ENCODE measurements at regions not wholly inside any gene's neighbourhood (a gene's known extent, or its start where the extent isn't known, plus 50 kb on each side); places are given as distances from the start of the nearest gene placed in this dataset.

GRCh38 chr4:81353861-81354260 is 117.8 kb downstream of the RASGEF1B start:
- H3K9me3 ChIP-seq (ENCODE audit: control insufficient read depth, insufficient read depth, low read length): no peaks in the 10 kb centered on the region
- H2BK120ac ChIP-seq (ENCODE audit: low read depth, low read length): peak overlapping the region; percentile 77; the same call in 1 of the 2 replicates
- peaks cover 4% of the 10 kb centered on the region for H3K4me1 ChIP-seq (ENCODE audit: control insufficient read depth, insufficient read depth, low read length)
- no peak overlapping the region for H3K23ac ChIP-seq (ENCODE audit: low read depth, low read length)
- no peak overlapping the region for H2BK15ac ChIP-seq (ENCODE audit: low read depth, low read length)
- dilution Hi-C loops (cut with HindIII; ENCODE audit: low sequenced_read_pairs, unreplicated experiment) (no loop called here), in situ Hi-C loops (cut with MboI; ENCODE audit: low sequenced_read_pairs) (loop anchor here (5.0 to 10.0 kb wide), 2 partner anchors 287 to 979 kb away; no protein-coding TSS in a partner anchor), intact Hi-C loops (cut with micrococcal nuclease) (no loop called here)
- ChIA-PET CTCF (interaction anchor here (1.0 kb wide), 2 partner anchors 285 to 1016 kb away, joined by 3 read pairs; no protein-coding TSS in a partner anchor), POLR2A (ENCODE audit: unreplicated experiment) (no interaction called here)
- H2BK20ac ChIP-seq (ENCODE audit: low read depth, low read length): no peak overlapping the region; the same call in 1 of the 2 replicates
- H3K14ac ChIP-seq (replicated peaks; ENCODE audit: low read depth, low read length): no peak overlapping the region
- DNase-seq (peak; percentile 84), ATAC-seq (ENCODE audit: low read depth) (peak; percentile 30; the same call in 1 of the 2 replicates)
- no peaks in the 10 kb centered on the region for H3K36me3 ChIP-seq (ENCODE audit: control insufficient read depth, insufficient read depth, low read length)
- H2AFZ ChIP-seq (replicated peaks; ENCODE audit: low read length, poor library complexity): no peak overlapping the region
- no peaks in the 10 kb centered on the region for H4K20me1 ChIP-seq (ENCODE audit: insufficient read depth, low read length)
- no peak for TF ChIP-seq NFE2L2 (IDR thresholded peaks at IDR 0.05; ENCODE audit: low read depth, low read length)
- TF ChIP-seq RFX5 (IDR thresholded peaks at IDR 0.05; ENCODE audit: low read depth, low read length): no peak
- TF ChIP-seq RCOR1 (IDR thresholded peaks at IDR 0.05; ENCODE audit: insufficient replicate concordance, low read length): no peak
- no peak for TF ChIP-seq MXI1 (IDR thresholded peaks at IDR 0.05; ENCODE audit: borderline replicate concordance, low read depth, low read length)
- TF ChIP-seq POLR2A (IDR thresholded peaks at IDR 0.05; ENCODE audit: low read depth, low read length): no peak
- no peak for TF ChIP-seq ELK1 (IDR thresholded peaks at IDR 0.05; ENCODE audit: borderline replicate concordance, low read depth, low read length)
- TF ChIP-seq MAFK (IDR thresholded peaks at IDR 0.05; ENCODE audit: low read depth, low read length): no peak
- TF ChIP-seq RAD21 (IDR thresholded peaks at IDR 0.05; ENCODE audit: low read length): no peak
- no peak for TF ChIP-seq CHD1 (IDR thresholded peaks at IDR 0.05; ENCODE audit: low read depth, low read length)
- TF ChIP-seq USF2 (IDR thresholded peaks at IDR 0.05; ENCODE audit: low read depth, low read length): no peak
- TF ChIP-seq CEBPB (IDR thresholded peaks at IDR 0.05; ENCODE audit: low read depth, low read length): no peak
- 60% methylated on average over 1 of the region's 1 CpG; no CpG with 5 or more reads in 1 of the 2 experiments for WGBS, 2 experiments (ENCODE audit: extremely low coverage in 2 of 2, insufficient read length in 1 of 2)
- H3K9me1 ChIP-seq (ENCODE audit: insufficient read depth, low read length): peaks cover 5% of the 10 kb centered on the region
- no peak overlapping the region for H2AK5ac ChIP-seq (ENCODE audit: low read depth, low read length)
- H4K5ac ChIP-seq (ENCODE audit: low read depth, low read length): no peak overlapping the region
- H2BK5ac ChIP-seq (ENCODE audit: low read depth, low read length, poor library complexity, severe bottlenecking): peak overlapping the region; percentile 27
- H3K27me3 ChIP-seq (ENCODE audit: control insufficient read depth, insufficient read depth, low read length): no peaks in the 10 kb centered on the region
- no peak overlapping the region for H3K9ac ChIP-seq (ENCODE audit: low read depth, low read length)
- no peaks in the 10 kb centered on the region for H3K79me1 ChIP-seq (ENCODE audit: low read depth in 1 of 2, low read length in 2 of 2)
- H3K4ac ChIP-seq (ENCODE audit: low read depth, low read length): no peak overlapping the region
- no peak overlapping the region for H3K27ac ChIP-seq (ENCODE audit: insufficient read depth, low read length)
- H3K4me2 ChIP-seq (ENCODE audit: low read depth, low read length): no peak overlapping the region
- 0 out of 4 replicates have a peak overlapping the region, but pooled peaks of 1 of the 2 experiments have one; percentile 32 for H4K8ac ChIP-seq (ENCODE audit: low read depth in 2 of 2, low read length in 2 of 2)
- H2AK9ac ChIP-seq (replicated peaks; ENCODE audit: low read depth, low read length, poor library complexity): no peak overlapping the region
- H4K91ac ChIP-seq (ENCODE audit: insufficient read depth, low read depth, low read length): no peak overlapping the region
- no peak overlapping the region for H3K4me3 ChIP-seq (ENCODE audit: insufficient read depth, low read depth, low read length)
- H3K18ac ChIP-seq (ENCODE audit: low read depth, low read length): no peak overlapping the region
- no TSS peak for BruUV-seq (replicated peaks)
- no peak overlapping the region for H3K56ac ChIP-seq (ENCODE audit: extremely low read depth, insufficient read depth, low read length)
